ENCODE measurements at regions not wholly inside any gene's neighbourhood (a gene's known extent, or its start where the extent isn't known, plus 50 kb on each side); places are given as distances from the start of the nearest gene placed in this dataset.

- Histone ChIP-seq H2BK15ac (ENCODE audit: low read depth, low read length) (no peak overlapping the region), H3K56ac (ENCODE audit: extremely low read depth, insufficient read depth, low read length) (no peak overlapping the region), H3K27me3 (ENCODE audit: control insufficient read depth, insufficient read depth, low read length) (no peaks in the 10 kb centered on the region), H2AFZ (replicated peaks; ENCODE audit: low read length, poor library complexity) (no peak overlapping the region), H3K9me3 (ENCODE audit: control insufficient read depth, insufficient read depth, low read length) (no peaks in the 10 kb centered on the region), H3K23ac (ENCODE audit: low read depth, low read length) (no peak overlapping the region), H3K18ac (ENCODE audit: low read depth, low read length) (no peak overlapping the region), H3K4me2 (ENCODE audit: low read depth, low read length) (peak overlapping the region; percentile 67; the same call in 1 of the 2 replicates), H4K8ac (ENCODE audit: low read depth in 2 of 2, low read length in 2 of 2) (no peak overlapping the region), H2AK9ac (replicated peaks; ENCODE audit: low read depth, low read length, poor library complexity) (no peak overlapping the region), H3K36me3 (ENCODE audit: control insufficient read depth, insufficient read depth, low read length) (no peaks in the 10 kb centered on the region), H2BK120ac (ENCODE audit: low read depth, low read length) (peak overlapping the region; percentile 64; the same call in 1 of the 2 replicates), H4K20me1 (ENCODE audit: insufficient read depth, low read length) (no peaks in the 10 kb centered on the region), H3K79me1 (ENCODE audit: low read depth in 1 of 2, low read length in 2 of 2) (no peaks in the 10 kb centered on the region), H3K9ac (ENCODE audit: low read depth, low read length) (no peak overlapping the region), H4K91ac (ENCODE audit: insufficient read depth, low read depth, low read length) (no peak overlapping the region), H3K9me1 (ENCODE audit: insufficient read depth, low read length) (no peaks in the 10 kb centered on the region), H3K14ac (replicated peaks; ENCODE audit: low read depth, low read length) (no peak overlapping the region), H3K4me3 (ENCODE audit: insufficient read depth, low read depth, low read length) (no peak overlapping the region), H2AK5ac (ENCODE audit: low read depth, low read length) (no peak overlapping the region), H2BK20ac (ENCODE audit: low read depth, low read length) (0 out of 2 replicates have a peak overlapping the region, but pooled peaks have one; percentile 52), H2BK5ac (ENCODE audit: low read depth, low read length, poor library complexity, severe bottlenecking) (peak overlapping the region; percentile 71), H3K27ac (ENCODE audit: insufficient read depth, low read length) (no peak overlapping the region), H3K4ac (ENCODE audit: low read depth, low read length) (no peak overlapping the region), H4K5ac (ENCODE audit: low read depth, low read length) (no peak overlapping the region), H3K4me1 (ENCODE audit: control insufficient read depth, insufficient read depth, low read length) (peaks cover 3% of the 10 kb centered on the region; the same call in 1 of the 2 replicates)
- in situ Hi-C loops (cut with MboI; ENCODE audit: low sequenced_read_pairs) = no loop called here
- no TSS peak for BruUV-seq (replicated peaks)
- dilution Hi-C loops (cut with HindIII; ENCODE audit: low sequenced_read_pairs, unreplicated experiment) = no loop called here
- peak; percentile 76 for TF ChIP-seq FOS (IDR thresholded peaks at IDR 0.05; ENCODE audit: low read depth, low read length)
- no peak for TF ChIP-seq NFE2L2 (IDR thresholded peaks at IDR 0.05; ENCODE audit: low read depth, low read length)
- peak; percentile 57; the same call in 1 of the 2 replicates for TF ChIP-seq CEBPB (IDR thresholded peaks at IDR 0.05; ENCODE audit: low read depth, low read length)
- peak; percentile 15; the same call in 1 of the 2 replicates for TF ChIP-seq MAFK (IDR thresholded peaks at IDR 0.05; ENCODE audit: low read depth, low read length)
- intact Hi-C loops (cut with micrococcal nuclease) = loop anchor here (5.0 kb wide), 1 partner anchor 590 kb away; no protein-coding TSS in a partner anchor
- ChIA-PET CTCF (no interaction called here), POLR2A (ENCODE audit: unreplicated experiment) (no interaction called here)
- DNase-seq (peak; percentile 92), ATAC-seq (ENCODE audit: low read depth) (peak; percentile 85)
- WGBS, 2 experiments (ENCODE audit: extremely low coverage in 2 of 2, insufficient read length in 1 of 2) = 0% methylated on average over 1 of the region's 2 CpGs; no CpG with 5 or more reads in 1 of the 2 experiments
Observed at GRCh38 chr7:115087437-115087836, 165.5 kb downstream of the MDFIC start.
